ENCODE measurements at regions not wholly inside any gene's neighbourhood (a gene's known extent, or its start where the extent isn't known, plus 50 kb on each side); places are given as distances from the start of the nearest gene placed in this dataset.

- TF ChIP-seq, protein P1, sequence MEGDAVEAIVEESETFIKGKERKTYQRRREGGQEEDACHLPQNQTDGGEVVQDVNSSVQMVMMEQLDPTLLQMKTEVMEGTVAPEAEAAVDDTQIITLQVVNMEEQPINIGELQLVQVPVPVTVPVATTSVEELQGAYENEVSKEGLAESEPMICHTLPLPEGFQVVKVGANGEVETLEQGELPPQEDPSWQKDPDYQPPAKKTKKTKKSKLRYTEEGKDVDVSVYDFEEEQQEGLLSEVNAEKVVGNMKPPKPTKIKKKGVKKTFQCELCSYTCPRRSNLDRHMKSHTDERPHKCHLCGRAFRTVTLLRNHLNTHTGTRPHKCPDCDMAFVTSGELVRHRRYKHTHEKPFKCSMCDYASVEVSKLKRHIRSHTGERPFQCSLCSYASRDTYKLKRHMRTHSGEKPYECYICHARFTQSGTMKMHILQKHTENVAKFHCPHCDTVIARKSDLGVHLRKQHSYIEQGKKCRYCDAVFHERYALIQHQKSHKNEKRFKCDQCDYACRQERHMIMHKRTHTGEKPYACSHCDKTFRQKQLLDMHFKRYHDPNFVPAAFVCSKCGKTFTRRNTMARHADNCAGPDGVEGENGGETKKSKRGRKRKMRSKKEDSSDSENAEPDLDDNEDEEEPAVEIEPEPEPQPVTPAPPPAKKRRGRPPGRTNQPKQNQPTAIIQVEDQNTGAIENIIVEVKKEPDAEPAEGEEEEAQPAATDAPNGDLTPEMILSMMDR (IDR thresholded peaks at IDR 0.05; ENCODE audit: borderline replicate concordance, extremely low read depth, low read length, poor library complexity, severe bottlenecking), result no peak
- TF ChIP-seq EZH2 (IDR thresholded peaks at IDR 0.05; ENCODE audit: borderline replicate concordance, low read depth, low read length, severe bottlenecking), result no peak
Observed at GRCh38 chr13:60268203-60268555, 104.5 kb upstream of the DIAPH3 start.

All from DND-41 (cell line).